OCI-LY1 (cell line): ENCODE measurements at regions not wholly inside any gene's neighbourhood (a gene's known extent, or its start where the extent isn't known, plus 50 kb on each side); places are given as distances from the start of the nearest gene placed in this dataset.
"Not testable (repeated sequence)": the region's sequence is repeated elsewhere in the genome, so short reads cannot be mapped to it uniquely, and the experiment has no call there.

Experiments
- H2AFZ ChIP-seq: fragments of 200-600 bp; sonication (generic), shearing (Covaris generic); 2 replicates; pipeline ENCODE4 v1.6.0; 2014; ENCODE audit warnings: antibody characterized with exemption, mild to moderate bottlenecking, low read length
- H3F3A ChIP-seq: fragments of 200-600 bp; sonication (generic), shearing (Covaris generic); 2 replicates; pipeline ENCODE4 v1.6.0; 2014; ENCODE audit warnings: mild to moderate bottlenecking, antibody characterized with exemption, low read length, moderate library complexity; ENCODE audit not compliant: insufficient read depth
- H3K27ac ChIP-seq: fragments of 200-600 bp; sonication (generic); 2 replicates; pipeline ENCODE4 v1.5.1; 2014; ENCODE audit warnings: low read length, mixed run types, mild to moderate bottlenecking, low read depth; ENCODE audit not compliant: poor library complexity, severe bottlenecking
- H3K27me3 ChIP-seq: fragments of 200-600 bp; sonication (generic); 2 replicates; pipeline ENCODE4 v1.6.0; 2014; ENCODE audit warnings: antibody characterized with exemption, mild to moderate bottlenecking, low read length, moderate library complexity; ENCODE audit not compliant: insufficient read depth
- H3K36me3 ChIP-seq: fragments of 200-600 bp; sonication (generic); 2 replicates; pipeline ENCODE4 v1.6.1; 2014; ENCODE audit warnings: mild to moderate bottlenecking, antibody characterized with exemption, low read length, moderate library complexity, mixed read lengths; ENCODE audit not compliant: insufficient read depth
- H3K4me1 ChIP-seq: fragments of 200-600 bp; sonication (generic); 2 replicates; pipeline ENCODE4 v1.5.1; 2014; ENCODE audit warnings: mild to moderate bottlenecking, low read length, moderate library complexity; ENCODE audit not compliant: insufficient read depth, severe bottlenecking
- H3K4me2 ChIP-seq: fragments of 200-600 bp; sonication (generic), shearing (Covaris generic); 2 replicates; pipeline ENCODE4 v1.6.1; 2014; ENCODE audit warnings: low read length
- H3K4me3 ChIP-seq: fragments of 200-600 bp; sonication (generic); 2 replicates; pipeline ENCODE4 v1.5.1; 2014; ENCODE audit warnings: low read length, low read depth, mild to moderate bottlenecking, mixed read lengths; ENCODE audit not compliant: poor library complexity, severe bottlenecking
- H3K79me2 ChIP-seq: fragments of 200-600 bp; shearing (Covaris generic); 2 replicates; pipeline ENCODE4 v1.6.1; 2016; ENCODE audit warnings: mixed run types, low read length, mixed read lengths; ENCODE audit not compliant: insufficient read depth
- H3K9ac ChIP-seq: fragments of 200-600 bp; sonication (generic), shearing (Covaris generic); 2 replicates; pipeline ENCODE4 v1.6.1; 2014; ENCODE audit warnings: mild to moderate bottlenecking, low read length, mixed read lengths
- H3K9me2 ChIP-seq: fragments of 200-600 bp; sonication (generic), shearing (Covaris generic); 2 replicates; pipeline ENCODE4 v1.6.1; 2014; ENCODE audit warnings: low read depth, mild to moderate bottlenecking, low read length, mixed read lengths
- H3K9me3 ChIP-seq: fragments of 200-600 bp; shearing (Covaris generic); 2 replicates; pipeline ENCODE4 v1.6.1; 2014; ENCODE audit warnings: low read length, mixed read lengths
- H4K20me1 ChIP-seq: fragments of 200-600 bp; sonication (generic), shearing (Covaris generic); 2 replicates; pipeline ENCODE4 v1.6.0; 2016; ENCODE audit warnings: mild to moderate bottlenecking, low read length; ENCODE audit not compliant: insufficient read depth
- CTCF ChIP-seq: fragments of 200-600 bp; sonication (generic), shearing (Covaris generic); IDR thresholded peaks from 2 replicates; pipeline ENCODE4 v1.5.1; 2017; ENCODE audit warnings: mild to moderate bottlenecking, antibody characterized with exemption, low read length, moderate library complexity, mixed read lengths
- EZH2 ChIP-seq: fragments of 200-600 bp; sonication (generic), shearing (Covaris generic); IDR thresholded peaks from 2 replicates; pipeline ENCODE4 v1.8.0; 2017; ENCODE audit warnings: borderline replicate concordance, mixed run types, mild to moderate bottlenecking, antibody characterized with exemption, low read length, moderate library complexity, mixed read lengths

DNA sequence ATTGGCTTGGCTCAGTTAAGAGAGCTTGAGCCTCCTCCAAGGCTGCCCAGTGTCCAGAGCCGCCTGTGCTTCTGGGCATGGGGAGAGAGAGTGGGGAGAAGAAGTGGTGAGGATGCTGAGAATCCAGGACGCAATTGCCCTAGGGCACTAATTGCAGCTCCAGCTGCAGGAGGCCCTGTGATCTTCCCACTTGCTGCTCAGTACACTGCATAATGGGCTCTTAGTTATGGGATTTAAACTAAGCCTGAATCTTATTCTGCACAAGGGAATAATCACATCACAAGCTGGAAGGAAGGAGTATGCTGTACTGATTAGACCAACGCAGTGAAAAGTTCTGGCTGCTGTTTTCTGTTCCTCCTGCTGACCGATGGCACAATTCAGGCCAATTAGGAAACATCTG, 101.0 kb upstream of the PRMT8 start:
- Histone ChIP-seq H3K27ac (no peak overlapping the region), H2AFZ (no peak overlapping the region), H3F3A (no peaks in the 10 kb centered on the region), H3K4me3 (no peak overlapping the region), H3K79me2 (no peaks in the 10 kb centered on the region), H3K4me1 (no peaks in the 10 kb centered on the region), H3K27me3 (no peaks in the 10 kb centered on the region), H3K4me2 (no peak overlapping the region), H3K9ac (no peak overlapping the region), H3K9me2 (no peaks in the 10 kb centered on the region), H3K36me3 (no peaks in the 10 kb centered on the region), H3K9me3 (no peaks in the 10 kb centered on the region), H4K20me1 (no peaks in the 10 kb centered on the region)
- no peak for TF ChIP-seq EZH2
- TF ChIP-seq CTCF = no peak

GRCh38 chr12:3397596-3397995, 93.4 kb upstream of the PRMT8 start:
- H3F3A ChIP-seq, H4K20me1 ChIP-seq, H3K9ac ChIP-seq, H3K4me3 ChIP-seq, H3K4me1 ChIP-seq, H3K36me3 ChIP-seq, H3K4me2 ChIP-seq, H3K9me3 ChIP-seq, H3K9me2 ChIP-seq, H3K27ac ChIP-seq, H3K27me3 ChIP-seq, H3K79me2 ChIP-seq, H2AFZ ChIP-seq: not testable (repeated sequence)

- H3F3A ChIP-seq = no peaks in the 10 kb centered on the region
- no peaks in the 10 kb centered on the region for H3K79me2 ChIP-seq
- H3K4me1 ChIP-seq = no peaks in the 10 kb centered on the region
- H3K9me2 ChIP-seq = no peaks in the 10 kb centered on the region
- no peak overlapping the region for H3K27ac ChIP-seq
- no peak overlapping the region for H3K4me2 ChIP-seq
- H3K9ac ChIP-seq = no peak overlapping the region
- no peaks in the 10 kb centered on the region for H3K36me3 ChIP-seq
- no peak overlapping the region for H2AFZ ChIP-seq
- no peaks in the 10 kb centered on the region for H4K20me1 ChIP-seq
- H3K27me3 ChIP-seq = no peaks in the 10 kb centered on the region
- no peak overlapping the region for H3K4me3 ChIP-seq
- TF ChIP-seq EZH2 (no peak), CTCF (no peak)
- no peaks in the 10 kb centered on the region for H3K9me3 ChIP-seq
Measured at GRCh38 chr12:3398196-3398789, 92.7 kb upstream of the PRMT8 start.

GRCh38 chr12:3405821-3406220, 85.2 kb upstream of the PRMT8 start:
- Histone ChIP-seq H3F3A (no peaks in the 10 kb centered on the region), H3K9me2 (no peaks in the 10 kb centered on the region)

More at GRCh38 chr12:3405821-3406220, 85.2 kb upstream of the PRMT8 start:
- H3K9me3 ChIP-seq = peaks cover 3% of the 10 kb centered on the region; the same call in 1 of the 2 replicates
- H3K36me3 ChIP-seq = no peaks in the 10 kb centered on the region
- no peaks in the 10 kb centered on the region for H4K20me1 ChIP-seq
- H3K9ac ChIP-seq = no peak overlapping the region
- H3K27ac ChIP-seq = no peak overlapping the region
- H3K27me3 ChIP-seq = no peaks in the 10 kb centered on the region
- no peak overlapping the region for H2AFZ ChIP-seq
- TF ChIP-seq EZH2 = no peak
- TF ChIP-seq CTCF = no peak
- no peaks in the 10 kb centered on the region for H3K79me2 ChIP-seq
- H3K4me2 ChIP-seq = no peak overlapping the region
- H3K4me1 ChIP-seq = no peaks in the 10 kb centered on the region
- H3K4me3 ChIP-seq = no peak overlapping the region
